NCI-H748 (cell line): ENCODE measurements at regions not wholly inside any gene's neighbourhood (a gene's known extent, or its start where the extent isn't known, plus 50 kb on each side); places are given as distances from the start of the nearest gene placed in this dataset.

ENCODE experiments used
- DNase-seq: peaks from one replicate; lab custom pipeline; 2025; ENCODE audit not compliant: unreplicated experiment; lab: John Stamatoyannopoulos, UW

DNA sequence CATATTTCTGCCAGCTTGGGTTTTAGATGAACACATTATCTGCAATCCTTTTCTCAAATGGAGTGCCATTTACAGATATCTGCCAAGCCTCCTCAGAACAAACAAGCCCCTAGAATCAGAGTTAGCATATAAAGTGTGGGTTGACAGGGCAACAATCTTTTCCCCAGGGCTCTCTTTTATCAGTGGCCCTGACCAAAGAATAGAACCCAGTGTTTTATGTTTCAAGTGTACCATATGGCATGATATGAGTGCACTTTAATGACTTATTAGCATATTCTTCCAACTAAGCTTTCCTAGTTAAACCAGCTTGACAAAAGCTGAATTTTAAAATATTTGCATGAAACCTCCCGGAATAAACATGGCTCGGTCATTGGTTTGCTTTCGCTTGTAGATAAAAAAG lies 57.3 kb downstream of the EVX1 start:
- no peak for DNase-seq

GRCh38 chr7:27300421-27300820 lies 57.8 kb downstream of the EVX1 start:
- DNase-seq: no peak

GRCh38 chr7:27302590-27302989 lies 60.0 kb downstream of the EVX1 start:
- no peak for DNase-seq

DNA sequence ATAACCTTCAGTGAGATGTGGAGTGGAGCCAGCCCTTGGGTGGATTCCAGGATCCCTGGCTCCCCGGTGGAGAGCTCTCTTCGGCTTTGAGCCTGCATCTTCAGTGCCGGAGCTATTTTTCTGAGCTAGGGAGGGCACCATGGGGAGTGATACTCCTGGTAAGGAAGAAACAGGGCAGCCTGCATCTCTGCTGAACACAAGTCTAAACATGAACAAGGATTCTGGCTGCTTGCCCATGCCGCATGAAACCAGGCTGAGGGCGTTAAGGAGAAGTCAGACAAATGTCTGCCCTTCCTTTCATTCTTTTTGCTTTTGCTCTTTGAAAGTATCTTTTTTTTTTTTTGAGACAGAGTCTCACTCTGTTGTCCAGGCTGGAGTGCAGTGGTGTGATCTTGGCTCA lies 60.4 kb downstream of the EVX1 start:
- no peak for DNase-seq

GRCh38 chr7:27305854-27306253 lies 63.3 kb downstream of the EVX1 start:
- no peak for DNase-seq

- no peak for DNase-seq
Measured at GRCh38 chr7:27312820-27313219, 70.2 kb downstream of the EVX1 start.

DNA sequence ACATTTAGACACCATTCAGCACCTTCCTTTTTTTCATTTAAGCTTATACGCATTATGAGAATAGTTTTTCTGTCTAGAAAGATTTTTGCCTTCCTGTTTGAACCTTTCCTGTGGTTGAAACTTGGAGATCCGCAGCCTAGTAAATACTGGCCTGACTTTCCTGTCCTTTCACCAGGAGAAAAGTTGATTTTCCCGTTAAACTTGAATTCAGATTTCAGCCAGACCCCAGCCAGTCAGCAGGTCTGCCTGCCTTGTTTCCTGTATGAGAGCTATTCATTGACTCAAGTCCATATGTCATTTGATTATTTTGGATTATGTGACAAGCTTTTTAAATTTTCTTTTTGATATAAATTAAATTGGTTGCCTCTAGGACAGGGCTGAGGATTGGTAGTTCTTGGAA lies 71.5 kb downstream of the EVX1 start:
- DNase-seq: peak; percentile 13

DNA sequence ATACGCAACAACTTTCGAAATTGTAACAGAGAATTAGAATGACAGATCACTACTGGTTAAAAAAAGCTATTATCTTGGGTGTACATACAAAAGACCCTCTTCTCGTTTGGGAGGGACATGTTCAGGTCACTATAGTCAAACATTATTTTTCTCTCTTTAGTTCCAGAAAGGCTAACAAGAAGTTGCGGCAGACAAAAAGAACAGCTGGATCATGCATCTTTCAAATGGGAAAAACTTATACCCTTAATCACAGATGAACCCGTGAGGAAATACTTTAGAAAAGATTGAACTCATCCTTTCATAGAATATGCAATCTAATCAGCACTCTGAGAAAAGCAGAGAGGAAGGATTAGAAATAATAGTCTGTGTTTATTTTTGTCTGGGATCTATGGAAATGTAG lies 72.5 kb downstream of the EVX1 start:
- DNase-seq: no peak

DNA sequence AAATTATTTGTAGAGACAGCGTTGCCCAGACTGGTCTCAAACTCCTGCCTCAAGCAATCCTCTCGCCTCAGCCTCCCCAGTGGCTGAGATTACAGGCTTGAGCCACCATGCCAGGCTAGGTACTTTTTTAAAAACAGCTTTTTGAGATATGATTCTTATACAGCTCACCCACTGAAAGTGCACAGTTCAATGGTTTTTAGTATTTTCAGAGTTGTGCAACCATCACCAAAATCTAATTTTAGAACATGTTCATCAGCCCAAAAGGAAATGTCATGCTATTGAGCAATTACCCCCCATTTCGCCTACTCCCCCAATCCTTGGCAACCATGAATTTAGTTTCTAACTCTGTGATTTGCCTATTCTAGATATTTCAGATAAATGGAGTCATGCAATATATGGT lies 73.7 kb downstream of the EVX1 start:
- DNase-seq: no peak

- DNase-seq: no peak
Measured at GRCh38 chr7:27324246-27324645, 81.6 kb downstream of the EVX1 start.

- no peak for DNase-seq
Measured at GRCh38 chr7:27329909-27330308, 87.3 kb downstream of the EVX1 start.

GRCh38 chr7:27339478-27339877 lies 96.9 kb downstream of the EVX1 start:
- no peak for DNase-seq

DNA sequence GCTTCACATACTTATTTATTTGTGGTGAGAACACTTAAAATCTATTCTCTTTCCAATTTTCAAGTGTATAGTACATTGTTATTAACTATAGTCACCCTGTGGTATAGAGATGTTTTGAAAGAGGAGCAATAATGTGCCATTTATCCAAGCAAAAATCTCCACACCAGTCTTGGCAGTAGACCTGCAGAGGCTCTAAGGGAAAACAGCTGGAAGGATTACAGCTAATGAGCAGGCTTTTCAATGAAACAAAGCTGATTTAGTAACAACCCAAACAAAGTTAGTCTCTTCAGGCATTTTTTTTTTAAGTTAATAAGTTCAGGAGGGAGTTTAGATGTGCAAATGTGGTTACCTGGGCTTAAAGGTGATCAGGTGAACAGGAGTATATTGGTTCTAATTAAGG lies 101.9 kb downstream of the EVX1 start:
- DNase-seq: no peak

DNA sequence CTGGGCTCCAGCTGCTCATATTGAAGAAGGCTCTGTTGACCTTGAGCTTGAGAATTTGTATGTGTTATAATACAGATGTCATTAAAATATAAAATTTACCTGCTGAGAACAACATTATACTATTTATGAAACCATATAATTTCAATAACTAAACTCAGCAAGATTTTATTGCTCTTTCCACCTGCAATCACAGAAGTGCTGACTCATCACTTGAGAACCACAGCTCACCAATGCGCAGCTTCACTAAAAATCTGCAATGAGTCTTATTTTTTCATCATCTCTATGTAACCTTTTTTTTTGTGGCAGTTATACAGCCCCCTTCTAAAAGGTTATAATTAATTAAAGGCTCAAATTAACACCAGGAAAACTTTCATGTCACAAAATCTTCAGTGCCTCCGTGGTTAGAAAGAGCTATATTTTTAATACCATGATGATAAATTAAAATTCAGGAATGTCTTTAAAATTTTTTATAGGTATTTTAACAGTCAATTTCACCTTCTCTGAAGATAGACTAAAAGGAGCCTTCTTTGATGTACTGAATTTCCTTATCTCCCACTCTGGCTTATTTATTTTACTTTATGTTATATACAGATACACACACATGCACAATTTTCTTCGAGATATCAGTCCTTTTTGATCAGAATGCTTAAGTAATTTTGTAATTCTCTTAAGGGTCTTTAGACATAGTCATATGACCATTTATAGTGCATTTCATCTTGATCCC lies 102.7 kb downstream of the EVX1 start:
- no peak for DNase-seq

- DNase-seq: no peak
Measured at GRCh38 chr7:27345997-27346396, 103.4 kb downstream of the EVX1 start.

DNA sequence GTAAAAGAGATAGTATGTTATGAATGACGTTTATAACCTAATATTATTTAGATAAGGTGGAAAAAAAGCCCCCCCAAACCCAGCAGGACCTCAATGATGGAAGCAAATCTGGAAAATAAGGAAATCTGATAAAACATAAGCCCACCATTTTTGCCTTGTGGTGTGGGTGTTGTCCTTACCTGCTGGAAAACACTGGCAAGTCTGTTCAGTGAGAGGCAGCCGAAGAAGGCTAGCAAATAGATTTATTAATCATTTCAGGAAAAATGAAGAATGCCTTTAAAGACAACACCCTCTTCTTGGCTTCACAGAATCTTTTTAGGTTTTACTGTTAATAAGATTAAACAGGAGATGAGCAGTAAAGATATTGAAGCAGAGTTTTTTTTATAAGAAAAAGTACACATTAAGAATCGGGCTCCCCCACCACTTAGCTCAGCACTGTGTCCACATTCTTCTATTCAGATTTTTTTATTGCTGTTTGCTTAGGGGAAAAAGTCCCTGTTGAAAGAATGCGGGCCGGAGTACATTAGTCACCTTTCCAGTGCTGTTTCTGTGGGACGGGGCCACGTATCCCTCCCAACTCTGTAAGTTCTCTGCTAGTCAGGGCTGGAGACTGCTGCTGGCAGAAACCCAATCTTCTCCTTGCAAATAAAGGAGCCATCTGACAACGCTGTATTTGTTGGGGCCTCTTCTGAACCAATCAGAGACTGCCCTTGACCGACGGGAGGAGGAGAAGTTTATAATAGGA lies 104.1 kb downstream of the EVX1 start:
- peak; percentile 85 for DNase-seq

GRCh38 chr7:27347276-27347640 lies 104.7 kb downstream of the EVX1 start:
- DNase-seq: no peak

DNA sequence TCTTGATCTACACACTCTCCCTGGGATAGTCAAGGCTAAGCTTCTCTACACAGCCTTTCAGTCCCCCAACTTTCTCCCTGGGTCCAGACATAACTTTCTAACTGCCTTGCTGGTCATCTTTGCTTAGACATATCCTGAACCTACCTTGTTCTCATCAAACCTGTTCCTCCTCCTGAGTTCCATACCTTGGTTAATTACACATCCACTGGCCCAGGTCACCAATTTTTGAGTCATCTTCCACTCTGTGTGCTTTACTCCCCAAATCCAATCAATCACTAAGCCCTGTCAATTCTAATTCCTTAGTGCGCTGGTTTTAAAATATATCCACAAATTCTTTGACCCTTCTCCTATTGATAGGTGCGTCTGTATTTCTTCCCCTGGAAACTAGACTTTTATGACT lies 107.0 kb downstream of the EVX1 start:
- DNase-seq: no peak

- DNase-seq: no peak
Measured at GRCh38 chr7:27351137-27351536, 108.5 kb downstream of the EVX1 start.

DNA sequence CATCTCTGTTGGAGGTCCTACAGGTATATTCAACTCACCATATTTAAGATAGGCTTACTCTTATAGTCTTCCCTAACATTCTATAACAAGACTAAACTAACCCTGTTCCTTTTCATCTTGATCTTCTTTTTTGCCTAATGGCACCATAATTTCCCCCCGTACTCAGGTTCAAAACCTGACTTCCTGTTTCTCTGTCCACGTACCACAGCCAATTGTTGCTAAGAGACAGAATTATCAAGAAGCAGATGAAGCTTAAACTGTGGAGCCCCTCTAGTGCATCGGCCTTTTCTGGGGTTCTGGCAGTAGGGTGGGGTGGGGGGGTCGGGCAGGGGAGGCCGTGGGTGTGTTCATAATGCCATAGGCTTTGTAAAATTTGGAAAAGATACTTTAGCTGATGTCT lies 109.2 kb downstream of the EVX1 start:
- DNase-seq: peak; percentile 34

DNA sequence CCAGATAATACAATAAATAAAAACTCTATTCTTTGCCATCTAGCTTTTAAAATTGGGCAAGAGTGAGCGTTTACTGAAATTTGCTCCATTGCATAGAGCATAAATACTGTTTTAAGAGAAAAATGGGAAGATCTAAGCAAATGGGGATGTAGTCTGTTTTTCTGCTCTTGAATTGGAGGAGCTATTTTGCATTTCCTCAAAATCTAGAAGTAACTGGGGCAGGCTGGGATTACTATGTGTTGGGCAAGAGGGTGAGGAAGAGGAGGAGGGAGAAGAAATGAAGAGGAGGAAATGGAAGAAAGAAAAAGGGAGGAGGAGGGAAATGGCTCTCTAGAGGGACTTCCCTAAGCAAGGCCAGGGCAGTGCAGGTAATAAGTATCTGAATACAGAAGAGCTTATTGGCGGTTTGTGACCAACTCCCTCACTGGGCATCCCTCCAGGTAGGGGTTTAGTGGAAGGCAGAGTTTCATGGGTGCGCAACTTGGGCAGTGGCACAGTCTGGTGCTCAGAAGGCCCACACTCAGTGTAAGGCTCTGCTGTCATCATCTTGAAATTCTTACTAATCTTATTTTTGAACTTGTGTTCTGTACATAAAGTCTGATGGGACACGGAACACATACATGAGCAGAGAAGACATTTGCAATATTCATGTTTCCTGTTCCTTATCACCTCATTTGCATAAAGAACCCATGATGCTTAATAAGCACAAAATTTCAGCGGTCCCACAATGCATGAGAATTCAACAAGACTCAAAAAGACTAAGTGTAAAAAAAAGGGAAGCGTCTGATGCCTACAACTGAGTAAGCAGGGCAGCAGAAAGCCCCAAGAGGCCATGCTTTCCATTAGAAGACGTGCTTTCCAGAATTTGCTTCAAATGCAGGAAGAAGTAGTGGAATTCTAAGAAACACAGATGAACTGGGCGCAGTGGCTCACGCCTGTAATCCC lies 116.9 kb downstream of the EVX1 start:
- no peak for DNase-seq

GRCh38 chr7:27361522-27361921 lies 118.9 kb downstream of the EVX1 start:
- DNase-seq: no peak
